GM18861 (cell line): ENCODE measurements at regions not wholly inside any gene's neighbourhood (a gene's known extent, or its start where the extent isn't known, plus 50 kb on each side); places are given as distances from the start of the nearest gene placed in this dataset.

Experiments used
- ATAC-seq: cut with Tn5 transposase; IDR thresholded peaks from one replicate; pipeline ENCODE4 v1.9.1; 2021; ENCODE audit not compliant: unreplicated experiment

DNA sequence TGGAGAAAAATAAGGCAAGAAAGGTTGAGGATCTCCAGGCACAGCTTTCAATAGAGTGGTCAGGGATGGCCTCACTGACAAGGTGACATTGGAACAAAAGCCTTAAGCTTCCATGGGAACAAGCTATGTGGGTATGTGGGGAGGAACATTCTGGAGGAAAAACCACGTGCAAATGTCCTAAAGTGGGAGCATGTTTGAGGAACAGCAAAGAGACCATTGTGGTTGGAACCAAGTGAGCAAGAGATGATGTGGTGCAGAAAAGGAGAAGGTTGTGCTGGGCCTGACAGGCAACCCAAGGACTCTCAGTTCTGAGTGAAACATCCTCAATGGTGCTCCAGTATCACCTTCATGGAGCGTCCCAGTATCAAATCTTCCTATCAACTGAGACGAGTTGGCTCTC is 184.0 kb downstream of the CAND1 start:
- no peak for ATAC-seq

DNA sequence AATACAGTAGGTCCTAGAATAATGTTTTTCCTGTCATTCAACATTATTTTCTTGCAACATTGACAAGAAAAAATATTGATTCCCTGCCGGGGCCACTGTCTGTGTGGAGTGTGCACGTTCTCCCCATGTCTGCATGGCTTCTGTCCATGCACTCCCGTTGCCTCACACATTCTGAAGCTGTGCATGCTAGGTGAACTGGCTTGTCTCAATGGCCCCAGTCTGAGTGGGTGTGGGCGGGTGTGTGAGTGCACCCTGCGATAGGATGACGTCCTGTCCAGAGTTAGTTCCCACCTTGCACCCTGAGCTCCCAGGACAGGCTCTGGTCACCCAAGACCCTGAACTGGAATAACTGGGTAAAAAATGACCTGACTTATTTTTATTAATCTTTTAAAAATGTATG is 186.1 kb downstream of the CAND1 start:
- ATAC-seq, result no peak

DNA sequence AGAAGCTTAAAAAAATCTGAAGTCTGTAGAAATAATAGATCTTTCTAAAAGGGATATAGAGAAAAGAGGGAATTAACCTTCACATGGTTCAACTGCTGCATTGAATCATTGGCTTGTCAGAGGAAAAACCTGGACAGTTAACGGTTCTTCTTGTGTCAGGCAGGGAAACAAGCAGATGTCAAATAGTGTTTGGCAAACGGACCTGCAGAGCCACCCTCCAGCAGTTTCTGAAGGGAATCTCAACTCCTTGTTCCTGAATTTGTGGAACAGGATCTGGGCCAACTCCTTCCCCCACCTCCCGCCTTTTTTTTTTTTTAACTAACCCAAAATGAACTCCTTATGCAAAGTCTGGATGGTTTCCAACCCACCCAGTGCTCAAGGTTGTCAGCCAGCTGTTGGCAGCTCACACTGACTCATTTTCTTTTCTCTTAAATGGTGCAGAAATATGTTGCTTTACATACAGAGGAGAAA is 187.3 kb downstream of the CAND1 start:
- no peak for ATAC-seq

DNA sequence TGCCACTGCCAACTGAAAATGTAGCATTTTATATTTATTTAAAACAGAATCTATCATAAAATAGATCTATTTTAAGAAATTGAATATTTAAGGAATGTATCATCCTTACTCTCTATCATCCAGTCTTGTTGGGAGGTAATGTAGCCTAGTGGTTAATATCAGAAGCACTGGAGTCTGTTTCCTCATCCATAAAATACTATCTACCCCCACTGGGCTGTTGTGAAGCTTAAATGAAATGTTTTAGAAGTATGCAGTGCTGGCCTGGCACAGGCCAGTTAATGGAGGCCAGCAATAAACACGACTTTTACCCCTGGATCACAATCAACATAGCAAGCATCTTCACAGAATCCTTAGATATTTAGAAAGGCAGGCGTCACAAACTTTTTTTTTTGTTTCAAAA is 188.0 kb downstream of the CAND1 start:
- ATAC-seq, result no peak

DNA sequence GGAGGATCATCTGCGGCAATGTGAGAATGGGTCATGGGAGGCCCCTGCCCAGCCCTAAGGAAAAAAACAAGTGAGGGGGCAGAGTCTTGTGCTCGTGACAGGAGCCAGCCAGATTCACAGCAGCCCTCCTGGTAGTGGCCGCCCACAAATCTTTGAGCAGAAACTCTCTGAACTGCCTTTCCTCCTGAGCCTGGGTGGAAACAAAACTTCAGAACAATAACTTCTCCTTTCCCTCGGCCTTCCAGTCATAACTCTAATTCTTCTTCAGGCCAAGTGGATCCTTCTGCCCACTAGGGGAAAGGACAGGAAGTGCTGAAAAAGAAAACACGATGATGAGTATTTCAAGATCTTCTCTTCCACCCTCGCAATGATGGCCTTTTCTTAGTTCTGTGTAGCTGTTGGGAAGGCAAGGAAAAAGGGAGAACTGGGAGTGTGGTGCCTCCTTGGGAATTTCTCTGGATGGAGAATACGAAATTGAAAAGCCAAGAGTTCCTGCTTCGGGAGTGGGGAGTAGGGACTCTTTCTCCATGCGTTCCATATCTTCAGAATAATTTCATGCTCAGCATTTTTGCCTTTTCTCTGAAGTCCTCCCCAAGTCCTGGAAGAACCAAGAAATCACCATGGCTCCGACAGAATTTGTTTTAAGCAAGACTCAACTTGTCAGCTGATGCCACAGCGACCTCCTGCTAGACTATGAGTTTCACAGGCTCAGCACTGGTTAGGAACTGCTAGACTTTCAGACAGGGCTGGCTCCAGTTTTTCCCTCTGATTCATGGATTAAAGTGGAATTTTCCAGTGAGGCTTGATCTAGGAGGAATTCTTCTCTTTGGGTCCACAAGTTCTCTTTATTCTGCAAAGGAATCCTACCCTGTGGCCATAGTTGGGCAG is 188.9 kb downstream of the CAND1 start:
- no peak for ATAC-seq

DNA sequence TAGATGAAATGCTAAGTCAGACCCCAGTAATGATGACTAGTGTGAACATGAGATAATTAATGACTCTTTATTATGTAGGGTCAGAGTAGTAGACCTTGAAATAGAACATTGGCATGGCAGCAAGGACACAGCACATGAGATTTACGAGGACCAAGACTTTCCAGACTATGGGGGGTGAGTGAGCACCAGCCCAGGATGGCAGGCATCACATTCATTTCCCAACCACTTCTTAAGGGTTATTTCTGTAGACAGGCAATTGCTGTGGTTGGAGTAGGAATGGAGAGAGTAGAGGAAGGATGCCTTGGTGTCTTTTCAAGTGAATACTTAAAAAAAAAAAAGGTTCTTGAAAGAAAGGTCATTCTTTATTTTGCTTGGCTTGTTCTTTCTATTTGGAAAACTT is 189.4 kb upstream of the DYRK2 start:
- ATAC-seq, result no peak

DNA sequence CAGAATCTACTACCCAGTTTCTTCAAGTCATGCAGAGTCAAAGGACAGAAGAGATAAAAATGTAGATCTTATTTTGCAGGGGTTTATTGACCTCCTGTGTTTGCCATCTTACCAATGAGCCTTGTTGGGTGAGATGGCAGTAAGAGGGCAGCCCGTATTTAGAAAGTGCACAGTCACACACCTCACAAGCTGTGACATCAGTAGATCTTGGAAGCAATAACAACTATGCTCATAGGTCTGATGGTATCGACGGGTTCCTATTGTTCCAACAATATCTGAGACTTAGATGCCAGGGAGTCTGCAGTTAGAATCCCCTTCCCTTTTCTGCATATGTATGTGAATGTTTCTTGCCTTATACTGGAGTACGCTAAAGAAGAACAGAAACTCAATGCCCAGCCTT is 189.0 kb upstream of the DYRK2 start:
- ATAC-seq, result no peak

DNA sequence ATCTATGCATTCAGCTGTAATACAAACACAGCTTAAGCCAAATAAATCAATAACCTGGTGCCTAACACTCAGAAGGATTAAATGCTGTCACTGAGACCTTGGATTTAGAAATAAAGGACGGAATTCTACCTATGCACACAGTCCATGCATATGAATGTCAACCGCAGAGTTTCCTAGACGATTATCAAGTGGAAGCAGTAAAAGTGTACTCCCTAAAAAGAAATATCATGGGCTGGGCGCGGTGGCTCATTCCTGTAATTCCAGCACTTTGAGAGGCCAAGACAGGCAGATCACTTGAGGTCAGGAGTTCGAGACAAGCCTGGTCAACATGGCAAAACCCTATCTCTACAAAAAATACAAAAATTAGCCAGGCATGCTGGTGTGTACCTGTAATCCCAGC is 188.2 kb upstream of the DYRK2 start:
- ATAC-seq, result no peak

DNA sequence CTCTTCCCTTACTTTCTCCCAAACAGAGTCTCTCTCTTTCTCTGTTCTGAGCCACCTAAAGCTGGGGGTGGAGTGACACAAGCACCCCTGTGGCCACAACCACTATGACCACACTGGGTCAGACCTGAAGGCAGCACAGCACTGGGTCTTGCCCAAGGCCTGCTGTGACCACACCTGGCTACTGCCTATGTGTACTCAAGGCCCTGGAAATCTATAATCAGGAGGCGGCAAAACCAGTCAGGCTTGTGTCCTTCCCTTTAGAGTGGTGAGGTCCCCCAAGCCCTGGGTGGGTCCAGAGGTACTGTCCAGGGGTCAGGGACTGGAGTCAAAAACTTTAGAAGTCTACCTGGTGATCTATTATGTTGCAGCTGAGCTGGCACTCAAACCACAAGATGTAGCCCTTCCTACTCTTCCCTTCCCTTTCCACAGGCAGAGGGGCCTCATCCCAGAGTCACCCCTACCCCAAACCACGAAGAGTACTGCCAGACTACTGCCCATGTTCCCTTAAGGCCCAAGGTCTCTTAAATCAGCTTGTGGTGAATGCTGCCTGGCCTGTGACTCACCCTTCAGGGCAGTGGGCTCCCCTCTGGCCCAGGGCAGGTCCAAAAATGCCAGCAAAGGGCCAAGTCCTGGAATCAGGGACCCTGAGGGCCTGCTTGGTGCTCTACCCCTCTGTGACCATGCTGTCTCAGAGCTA is 179.8 kb upstream of the DYRK2 start:
- no peak for ATAC-seq

DNA sequence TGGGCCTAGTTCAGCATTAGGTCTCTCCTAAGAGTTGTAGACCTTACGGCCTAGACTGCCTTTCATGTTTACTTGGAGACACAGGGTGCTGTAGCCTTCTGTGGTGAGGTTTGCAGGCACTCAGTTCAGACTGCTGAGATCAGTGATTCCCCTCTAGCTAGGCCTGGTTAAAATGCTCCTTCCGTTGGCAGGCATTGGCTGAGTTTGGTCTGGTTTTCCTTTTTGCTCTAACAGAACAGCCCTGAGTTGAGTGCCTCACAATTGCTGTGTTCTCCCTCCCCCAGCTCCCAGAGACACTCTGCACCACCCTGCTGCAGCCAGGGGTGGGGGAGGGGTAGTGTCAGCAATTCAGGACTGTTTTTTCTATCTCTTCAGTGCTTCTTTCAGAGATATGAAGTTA is 178.9 kb upstream of the DYRK2 start:
- ATAC-seq, result no peak

DNA sequence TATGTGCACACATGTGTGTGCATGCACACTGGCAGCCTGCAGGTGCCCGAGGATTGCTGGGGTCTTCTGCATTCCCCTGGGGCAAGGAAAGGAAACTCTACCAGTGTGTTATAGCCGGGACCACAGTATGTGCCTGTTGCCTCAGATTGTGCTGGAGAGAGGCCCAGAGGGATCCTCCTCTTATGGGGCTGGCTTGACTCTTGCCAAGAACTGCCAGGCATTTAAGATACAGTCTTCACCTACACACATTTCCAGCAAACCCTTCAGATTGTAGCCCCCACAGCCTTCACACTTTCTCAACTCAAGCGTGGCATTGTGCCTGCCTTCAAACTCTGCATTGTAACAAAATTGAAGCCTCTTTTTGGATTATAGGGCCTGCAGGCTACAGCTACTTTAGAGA is 176.7 kb upstream of the DYRK2 start:
- no peak for ATAC-seq

DNA sequence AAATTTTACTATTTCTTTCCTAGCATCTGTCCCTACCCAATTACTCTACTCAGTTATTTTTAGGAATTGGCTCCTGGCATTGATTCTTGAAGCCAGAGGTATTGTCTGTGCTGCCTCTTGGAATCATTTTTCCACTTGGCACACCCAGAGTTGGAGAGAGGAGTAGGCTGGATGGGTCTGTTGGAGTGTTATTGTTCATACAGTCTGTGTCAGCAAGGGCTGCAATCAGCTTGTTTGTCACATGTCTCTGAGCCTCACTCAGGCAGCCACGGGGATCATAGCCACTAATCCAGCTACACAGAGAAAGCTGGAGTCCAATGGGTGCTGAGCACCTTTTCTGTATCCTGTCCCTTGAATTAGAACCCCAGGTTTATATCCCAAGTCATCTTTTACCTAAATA is 176.0 kb upstream of the DYRK2 start:
- no peak for ATAC-seq

DNA sequence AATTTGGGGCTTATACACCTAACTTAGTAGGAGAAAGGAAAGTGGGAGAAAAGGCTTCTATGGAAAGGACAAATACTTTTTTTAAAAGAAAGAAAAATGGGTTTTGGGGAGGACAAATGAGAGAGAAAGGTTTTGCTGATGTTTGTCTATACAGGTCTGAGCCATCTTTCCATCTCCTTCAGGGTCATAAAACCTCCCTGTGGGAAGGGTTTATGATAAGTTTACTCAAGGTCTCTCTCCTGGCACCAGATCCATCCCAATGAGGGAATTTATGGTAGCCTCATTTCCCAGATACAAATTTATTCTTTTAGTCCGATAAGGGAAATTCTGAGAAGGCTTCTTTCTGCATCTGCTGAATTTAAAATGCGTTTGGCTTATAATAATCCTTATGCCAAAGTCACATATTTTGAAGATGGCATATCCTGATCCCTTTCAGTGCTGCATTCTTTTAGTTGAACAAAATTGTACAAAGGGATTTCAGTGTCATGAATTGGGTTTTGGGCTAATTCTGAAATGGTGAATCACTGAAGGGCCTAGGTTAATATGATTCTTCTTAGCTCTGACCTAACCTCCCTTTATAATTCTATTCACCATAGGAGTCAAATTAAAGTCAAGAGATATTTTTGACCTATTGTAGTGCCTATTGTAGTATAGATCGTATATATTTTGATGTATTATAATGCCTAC is 173.5 kb upstream of the DYRK2 start:
- no peak for ATAC-seq

DNA sequence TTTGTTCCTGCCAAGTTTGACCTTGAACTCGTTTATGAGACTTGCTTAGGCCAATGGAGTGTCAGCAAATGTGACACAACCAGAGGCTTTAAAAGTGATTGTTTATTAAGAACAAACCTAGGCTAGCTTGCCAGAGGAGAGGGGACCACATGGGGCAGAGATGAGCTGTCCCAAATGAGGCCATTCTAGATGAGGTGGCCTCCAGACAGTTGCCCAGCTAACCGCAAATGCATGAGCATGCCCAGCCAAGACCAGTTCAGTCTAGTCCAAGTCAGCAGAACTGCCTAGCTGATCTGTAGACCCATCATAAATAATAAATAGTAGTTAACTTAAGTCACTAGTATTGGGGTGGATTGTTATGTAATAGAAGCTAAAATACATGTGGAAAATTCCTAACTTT is 172.8 kb upstream of the DYRK2 start:
- no peak for ATAC-seq

DNA sequence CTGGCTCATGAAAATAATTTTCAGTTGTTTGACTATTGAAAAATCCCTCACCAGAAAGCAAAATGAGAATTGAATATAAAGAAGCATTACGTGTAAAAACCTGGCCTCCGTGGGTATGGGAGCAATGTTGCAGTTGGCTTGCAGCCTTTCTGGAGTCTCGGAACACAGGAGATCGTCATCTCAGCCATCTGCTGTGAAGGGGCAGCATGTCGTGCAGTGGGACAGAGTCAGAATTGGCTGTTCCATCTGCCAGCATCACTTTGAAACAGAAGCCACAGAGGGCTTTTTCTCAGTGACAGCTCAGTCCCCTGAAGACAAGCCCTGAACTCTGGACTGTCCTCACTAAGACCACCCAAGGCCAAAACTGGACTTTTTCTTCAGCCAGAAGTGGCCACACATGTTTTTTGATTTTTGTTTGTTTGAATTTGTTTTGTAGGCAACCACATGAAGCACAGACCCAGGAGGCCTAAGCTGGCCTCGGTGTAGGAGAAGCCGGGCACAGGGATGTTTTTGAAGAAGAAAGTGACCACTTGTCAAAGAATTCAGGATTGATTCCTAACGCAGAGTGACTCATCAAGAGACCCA is 170.8 kb upstream of the DYRK2 start:
- no peak for ATAC-seq

DNA sequence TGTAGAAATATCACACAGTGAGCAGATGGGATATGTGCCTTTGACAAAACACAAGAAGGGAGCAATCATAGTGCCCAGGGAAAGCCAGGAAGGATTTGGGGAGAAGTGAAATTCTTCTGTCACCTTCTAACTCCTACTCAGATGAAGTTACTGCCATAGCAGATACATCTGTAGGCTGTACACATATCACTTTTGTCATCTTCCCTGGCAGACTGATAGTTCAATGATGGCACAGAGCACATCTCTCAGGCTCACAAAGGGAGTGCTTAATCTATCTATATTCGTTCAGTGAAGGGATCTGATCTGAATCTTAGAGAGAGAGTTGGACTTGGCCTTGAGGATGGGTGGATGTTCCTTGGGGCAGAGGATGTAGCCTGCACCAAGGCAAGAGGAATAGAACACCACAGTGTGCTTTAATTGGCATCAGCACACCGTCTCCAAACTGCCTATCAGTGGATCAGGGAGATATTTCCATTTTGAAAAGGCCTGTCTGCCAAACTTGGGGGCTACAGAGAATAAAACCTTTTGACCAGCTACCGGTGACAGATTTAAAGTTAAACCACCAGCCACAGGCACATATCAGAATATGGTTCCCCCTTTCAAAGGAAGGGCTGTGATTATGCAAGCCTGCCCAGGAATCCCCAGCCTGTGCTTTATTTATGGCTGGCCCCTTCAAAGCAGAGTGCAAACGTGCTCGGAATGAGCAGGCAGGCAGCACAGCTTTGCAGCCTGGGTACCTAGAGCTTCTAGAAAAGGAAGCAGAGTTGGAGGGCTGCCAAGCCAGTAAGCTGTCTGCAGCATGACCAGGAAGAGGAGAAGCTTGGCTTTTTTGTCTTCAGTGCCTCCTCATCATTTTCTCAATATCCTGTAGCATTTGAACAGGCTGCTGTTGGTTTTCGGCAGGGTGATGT is 165.5 kb upstream of the DYRK2 start:
- peak; percentile 75 for ATAC-seq

DNA sequence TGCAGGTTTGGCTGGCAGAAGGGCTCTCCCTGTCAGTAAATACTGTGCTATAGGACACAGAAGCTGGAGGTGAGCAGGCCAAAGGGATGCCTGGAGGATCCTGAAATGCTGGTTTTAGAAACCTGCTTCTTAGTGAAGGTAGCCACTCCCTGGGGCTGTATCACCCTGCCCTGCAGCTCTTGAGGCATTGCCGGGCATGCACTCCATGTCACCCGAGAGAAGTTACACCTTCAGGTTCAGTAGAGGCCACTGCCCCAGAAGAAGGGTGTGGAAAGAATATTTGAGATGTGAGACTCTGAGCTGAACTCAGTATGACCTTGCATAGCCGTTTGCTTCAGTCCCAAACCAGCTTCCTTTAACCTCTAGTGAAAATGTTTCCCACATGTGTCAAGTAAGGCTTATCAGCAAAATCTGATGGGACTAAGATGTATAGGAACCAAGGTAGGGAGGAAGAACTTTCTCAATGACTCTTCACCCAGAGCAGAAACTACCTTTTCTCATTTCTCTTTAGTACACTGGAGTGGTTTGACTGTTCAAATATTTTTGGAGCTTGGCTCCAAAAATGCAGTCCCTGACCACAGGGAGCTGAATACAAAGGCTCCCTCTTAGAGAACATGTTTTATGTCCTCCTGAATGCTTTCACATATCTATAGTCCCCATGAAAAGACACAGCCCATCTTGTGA is 164.5 kb upstream of the DYRK2 start:
- no peak for ATAC-seq

DNA sequence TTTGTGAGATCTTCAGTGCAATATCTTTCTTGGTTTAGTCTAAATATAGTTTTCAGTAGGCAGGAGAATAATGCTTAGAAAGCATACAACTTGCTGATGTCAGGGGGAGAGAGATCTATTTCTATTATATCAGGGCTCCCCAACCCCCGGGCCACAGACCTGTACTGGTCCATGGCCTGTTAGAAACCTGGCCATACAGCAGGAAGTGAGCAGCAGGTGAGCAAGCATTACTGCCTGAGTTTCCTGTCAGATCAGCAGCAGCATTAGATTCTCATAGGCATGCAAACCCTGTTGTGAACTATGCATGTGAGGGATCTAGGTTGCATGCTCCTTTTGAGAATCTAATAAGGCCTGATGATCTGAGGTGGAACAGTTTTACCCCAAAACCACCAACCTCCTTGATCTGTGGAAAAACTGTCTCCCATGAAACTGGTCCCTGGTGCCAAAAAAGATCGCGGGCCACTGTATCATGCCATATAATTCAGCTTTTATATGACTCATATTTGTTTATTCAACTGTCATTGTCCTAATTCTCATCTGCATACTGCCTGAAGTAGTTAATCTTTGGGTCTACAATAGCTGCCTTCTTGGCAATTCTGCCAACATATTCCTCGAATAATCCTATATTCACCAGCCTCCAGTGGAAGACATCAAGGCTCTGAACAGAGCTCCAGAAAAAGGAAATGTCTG is 163.6 kb upstream of the DYRK2 start:
- ATAC-seq, result no peak

DNA sequence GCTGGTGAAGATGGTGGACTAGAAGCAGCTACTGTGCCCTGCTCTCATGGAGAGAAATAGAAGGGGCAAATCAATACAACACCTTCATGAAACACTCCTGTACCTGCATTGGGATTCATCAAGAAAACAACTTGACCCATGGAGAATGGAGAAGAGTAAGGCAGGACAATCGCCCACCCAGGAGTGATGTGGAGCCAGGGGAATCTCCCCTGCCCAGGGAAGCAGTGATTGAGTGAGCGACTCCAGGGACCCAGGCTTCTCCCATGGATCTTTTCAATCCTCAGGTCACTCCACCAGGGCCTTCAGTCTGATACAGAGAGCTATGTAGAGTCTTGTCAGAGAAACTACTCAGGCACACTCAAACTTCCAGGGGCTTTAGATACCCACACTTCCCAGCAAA is 161.9 kb upstream of the DYRK2 start:
- ATAC-seq, result no peak
